Liver (tissue), 2 donors: ENCODE measurements at regions not wholly inside any gene's neighbourhood (a gene's known extent, or its start where the extent isn't known, plus 50 kb on each side); places are given as distances from the start of the nearest gene placed in this dataset.

Source experiments
- CTCF ChIP-seq: fragments of 150-350 bp; IDR thresholded peaks from 2 replicates; pipeline ENCODE4 v1.5.1; 2017; ENCODE audit warnings: improper control_type of control experiment, low read depth, low read length; ENCODE audit not compliant: missing input control
- MAX ChIP-seq: IDR thresholded peaks from 2 replicates; pipeline ENCODE4 v1.6.1; 2016; ENCODE audit warnings: antibody characterized with exemption
- REST ChIP-seq: IDR thresholded peaks from 2 replicates; pipeline ENCODE4 v1.6.1; 2016; ENCODE audit warnings: antibody characterized with exemption, mild to moderate bottlenecking
- YY1 ChIP-seq: IDR thresholded peaks from 2 replicates; pipeline ENCODE4 v1.6.1; 2016; ENCODE audit warnings: antibody characterized with exemption, mild to moderate bottlenecking
- donor health status: healthy.

- TF ChIP-seq MAX (no peak), CTCF (no peak), REST (no peak), YY1 (no peak)
These were observed 435.1 kb downstream of the ZNF536 start for GRCh38 chr19:30807278-30807677.
